ENCODE measurements at regions not wholly inside any gene's neighbourhood (a gene's known extent, or its start where the extent isn't known, plus 50 kb on each side); places are given as distances from the start of the nearest gene placed in this dataset.

GRCh38 chr1:8189931-8190483, 127.9 kb upstream of the SLC45A1 start (continued):
- no peak for TF ChIP-seq PRPF4 (IDR thresholded peaks at IDR 0.05; ENCODE audit: low read depth, low read length, poor library complexity, severe bottlenecking)
- TF ChIP-seq IRF1 (CRISPR knock-in tag; IDR thresholded peaks at IDR 0.05; ENCODE audit: low read depth), result no peak
- TF ChIP-seq ZNF331 (CRISPR knock-in tag; IDR thresholded peaks at IDR 0.05), result peak; percentile 94
- peak; percentile 94 for TF ChIP-seq ATF2 (CRISPR knock-in tag; IDR thresholded peaks at IDR 0.05)
- TF ChIP-seq EHMT2 (IDR thresholded peaks at IDR 0.05; ENCODE audit: borderline replicate concordance, low read depth, low read length), result no peak
- no peak for TF ChIP-seq SMARCE1 (IDR thresholded peaks at IDR 0.05; ENCODE audit: borderline replicate concordance)
- no peak for TF ChIP-seq TRIM24 (CRISPR knock-in tag; IDR thresholded peaks at IDR 0.05)
- TF ChIP-seq ZNF382 (CRISPR knock-in tag; IDR thresholded peaks at IDR 0.05; ENCODE audit: borderline replicate concordance), result no peak
- TF ChIP-seq POLR2A (IDR thresholded peaks at IDR 0.05; ENCODE audit: insufficient read depth in 1 of 2, low read depth in 2 of 2, low read length in 2 of 2), result peak in 1 of 2 experiments; percentile 47; a peak in 1 of 4 replicates
- TF ChIP-seq ZKSCAN1 (IDR thresholded peaks at IDR 0.05; ENCODE audit: low read length), result peak; percentile 40
- peak; percentile 91 for TF ChIP-seq ZBTB20 (CRISPR knock-in tag; IDR thresholded peaks at IDR 0.05; ENCODE audit: borderline replicate concordance, low read depth)
- TF ChIP-seq JUN (CRISPR knock-in tag; IDR thresholded peaks at IDR 0.05), result peak; percentile 84
- no peak for TF ChIP-seq BCLAF1 (IDR thresholded peaks at IDR 0.05)
- TF ChIP-seq BRD4 (CRISPR knock-in tag; IDR thresholded peaks at IDR 0.05), result peak; percentile 88
- TF ChIP-seq ZC3H4 (CRISPR knock-in tag; IDR thresholded peaks at IDR 0.05; ENCODE audit: borderline replicate concordance), result no peak
- no peak for TF ChIP-seq GZF1 (CRISPR knock-in tag; IDR thresholded peaks at IDR 0.05)
- peak; percentile 65 for TF ChIP-seq RAD21 (CRISPR knock-in tag; IDR thresholded peaks at IDR 0.05)
- TF ChIP-seq ZNF614 (CRISPR knock-in tag; IDR thresholded peaks at IDR 0.05; ENCODE audit: borderline replicate concordance), result peak; percentile 93
- peak; percentile 87 for TF ChIP-seq NFIC (IDR thresholded peaks at IDR 0.05; ENCODE audit: low read length)
- TF ChIP-seq ARID4A (CRISPR knock-in tag; IDR thresholded peaks at IDR 0.05; ENCODE audit: borderline replicate concordance), result peak; percentile 76; the same call in 1 of the 2 replicates
- no peak for TF ChIP-seq AGO2 (optimal IDR thresholded peaks at IDR 0.05; ENCODE audit: low read depth, low read length)
- no peak; the same call in 1 of the 2 replicates for TF ChIP-seq FOXC1 (CRISPR knock-in tag; IDR thresholded peaks at IDR 0.05; ENCODE audit: borderline replicate concordance)
- TF ChIP-seq ARHGAP35 (CRISPR knock-in tag; IDR thresholded peaks at IDR 0.05; ENCODE audit: borderline replicate concordance), result no peak
